OCI-LY7 (cell line): ENCODE measurements at regions not wholly inside any gene's neighbourhood (a gene's known extent, or its start where the extent isn't known, plus 50 kb on each side); places are given as distances from the start of the nearest gene placed in this dataset.

ENCODE experiments used
- CTCF ChIP-seq: fragments of 200-600 bp; sonication (generic); conservative IDR thresholded peaks from 2 replicates; pipeline ENCODE4 v1.5.1; 2014; ENCODE audit warnings: mild to moderate bottlenecking, antibody characterized with exemption, low read length, moderate library complexity, mixed read lengths
- EZH2phosphoT487 ChIP-seq: fragments of 200-600 bp; sonication (generic); IDR thresholded peaks from 2 replicates; pipeline ENCODE4 v1.6.1; 2018; ENCODE audit warnings: low read depth, borderline replicate concordance, mild to moderate bottlenecking, mixed run types, antibody characterized with exemption, low read length, moderate library complexity, mixed read lengths

GRCh38 chr10:29389935-29390334 lies 101.1 kb downstream of the LYZL1 start:
- TF ChIP-seq CTCF (no peak), EZH2phosphoT487 (no peak)
